GM10266 (cell line): ENCODE measurements at regions not wholly inside any gene's neighbourhood (a gene's known extent, or its start where the extent isn't known, plus 50 kb on each side); places are given as distances from the start of the nearest gene placed in this dataset.

Source experiments
- DNase-seq: peaks from one replicate; pipeline ENCODE4 v3.0.0; 2012; ENCODE audit errors: extremely low spot score
- CTCF ChIP-seq: IDR thresholded peaks from 2 replicates; pipeline ENCODE4 v1.5.1; 2012; ENCODE audit warnings: mild to moderate bottlenecking, low read depth; ENCODE audit not compliant: control insufficient read depth, insufficient read depth; ENCODE audit errors: missing control alignments

- no peak for TF ChIP-seq CTCF
- DNase-seq, result peak; percentile 75
Measured at GRCh38 chr9:95724253-95724991, 151.1 kb upstream of the ERCC6L2 start.

GRCh38 chr9:95722141-95722540 is 153.3 kb upstream of the ERCC6L2 start:
- DNase-seq, result no peak
- no peak for TF ChIP-seq CTCF

- DNase-seq, result no peak
- TF ChIP-seq CTCF, result no peak
Measured at GRCh38 chr9:95721061-95721531, 154.4 kb upstream of the ERCC6L2 start.

- no peak for TF ChIP-seq CTCF
- DNase-seq, result no peak
Measured at GRCh38 chr9:95720496-95720895, 155.0 kb upstream of the ERCC6L2 start.

- no peak for TF ChIP-seq CTCF
- DNase-seq, result no peak
Measured at GRCh38 chr9:95719354-95719753, 156.1 kb upstream of the ERCC6L2 start.

GRCh38 chr9:95718263-95718662 is 157.2 kb upstream of the ERCC6L2 start:
- no peak for TF ChIP-seq CTCF
- DNase-seq, result no peak

GRCh38 chr9:95715868-95716435 is 159.5 kb upstream of the ERCC6L2 start:
- TF ChIP-seq CTCF, result no peak
- no peak for DNase-seq
